ENCODE measurements at regions not wholly inside any gene's neighbourhood (a gene's known extent, or its start where the extent isn't known, plus 50 kb on each side); places are given as distances from the start of the nearest gene placed in this dataset.

GRCh38 chr9:110064803-110065202 lies 143.2 kb downstream of the C9orf152 start:
- ATAC-seq (ENCODE audit: poor library complexity) (peak; percentile 47), DNase-seq (peak; percentile 62)

GRCh38 chr9:110065532-110065931 lies 142.4 kb downstream of the C9orf152 start:
- DNase-seq, result no peak
- no peak for ATAC-seq (ENCODE audit: poor library complexity)
- intact Hi-C loops (cut with DNase I), result no loop called here

More at GRCh38 chr9:110064803-110065202, 143.2 kb downstream of the C9orf152 start:
- intact Hi-C loops (cut with DNase I), result loop anchor here (5.0 kb wide), 1 partner anchor 153 kb away; no protein-coding TSS in a partner anchor

GRCh38 chr9:110066929-110067716 lies 140.8 kb downstream of the C9orf152 start:
- intact Hi-C loops (cut with DNase I), result no loop called here
- ATAC-seq (ENCODE audit: poor library complexity), result peak; percentile 4
- no peak for DNase-seq

DNA sequence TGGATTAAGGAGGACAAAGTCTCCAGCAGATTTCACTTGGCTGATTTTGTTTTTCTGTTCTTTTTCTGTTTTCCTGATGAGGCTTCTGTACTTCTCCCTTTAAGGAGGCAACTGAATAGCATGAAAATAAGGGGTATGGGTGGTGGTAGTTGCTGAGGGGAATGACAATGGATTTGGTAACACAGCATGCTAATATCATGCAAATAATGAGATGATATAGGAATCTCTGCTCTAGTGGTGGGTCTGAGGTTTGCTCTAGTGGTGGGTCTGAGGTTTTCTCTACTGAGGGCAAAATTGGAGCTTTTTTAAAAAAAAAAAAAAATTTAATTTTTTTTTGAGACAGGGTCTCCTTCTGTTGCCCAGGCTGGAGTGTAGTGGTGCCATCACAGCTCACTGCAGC lies 139.7 kb downstream of the C9orf152 start:
- ATAC-seq (ENCODE audit: poor library complexity), result no peak

DNA sequence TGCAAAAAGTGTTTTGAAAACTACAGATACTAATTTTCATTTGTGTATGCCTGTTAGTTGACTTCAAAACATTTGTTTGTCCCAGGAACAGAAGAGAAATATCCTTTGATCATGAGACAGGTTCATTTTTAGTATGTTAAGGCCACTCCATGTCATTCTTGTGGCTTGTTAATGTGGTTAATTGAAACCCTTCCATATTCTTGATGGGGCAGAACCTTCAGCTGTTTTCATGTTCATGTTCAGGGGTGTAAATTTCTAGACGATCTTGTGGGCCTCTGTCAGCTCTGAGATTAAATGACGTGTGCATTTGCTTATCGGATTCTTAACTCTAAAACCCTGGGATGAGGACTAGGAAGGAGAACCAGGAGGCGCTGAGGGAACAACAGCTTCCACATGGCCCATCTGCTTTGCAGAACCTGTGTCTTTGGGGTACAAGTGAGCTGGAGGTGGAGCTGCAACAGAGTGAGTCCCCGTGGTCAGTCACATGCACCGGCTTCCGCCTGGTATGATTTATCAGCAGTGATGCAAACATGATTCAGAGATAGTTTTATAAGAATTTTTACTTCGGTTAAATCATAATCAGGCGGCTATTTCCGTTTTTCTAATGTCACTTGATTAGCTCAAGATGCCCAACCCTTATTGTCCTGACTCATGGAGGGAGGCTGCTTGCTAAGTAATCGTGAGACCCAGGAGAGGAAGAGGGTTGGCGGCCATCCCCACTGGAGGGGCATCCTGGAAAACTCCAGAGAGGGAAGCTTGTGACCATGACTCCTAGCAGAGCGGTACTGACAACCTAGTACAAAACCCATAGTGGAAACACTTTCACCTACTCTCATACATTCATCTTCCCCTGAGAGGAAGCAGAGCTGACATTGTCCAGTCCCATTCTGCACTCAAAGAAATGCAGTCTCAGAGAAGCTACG lies 138.4 kb downstream of the C9orf152 start:
- ATAC-seq (ENCODE audit: poor library complexity), result peak; percentile 41

More for the DNA sequence above, 139.7 kb downstream of the C9orf152 start:
- no peak for DNase-seq
- intact Hi-C loops (cut with DNase I), result no loop called here

GRCh38 chr9:110072597-110073355 lies 135.2 kb downstream of the C9orf152 start:
- DNase-seq, result no peak
- ATAC-seq (ENCODE audit: poor library complexity), result peak; percentile 68
- intact Hi-C loops (cut with DNase I), result no loop called here

More for the DNA sequence above, 138.4 kb downstream of the C9orf152 start:
- no peak for DNase-seq
- intact Hi-C loops (cut with DNase I), result no loop called here

- ATAC-seq (ENCODE audit: poor library complexity), result peak; percentile 40
- intact Hi-C loops (cut with DNase I), result no loop called here
- DNase-seq, result no peak
Measured at GRCh38 chr9:110073356-110073905, 134.5 kb downstream of the C9orf152 start.

GRCh38 chr9:110076894-110077725 lies 130.8 kb downstream of the C9orf152 start:
- ATAC-seq (ENCODE audit: poor library complexity) (no peak), DNase-seq (no peak)
- intact Hi-C loops (cut with DNase I), result no loop called here

GRCh38 chr9:110077925-110078324 lies 130.0 kb downstream of the C9orf152 start:
- no peak for DNase-seq
- ATAC-seq (ENCODE audit: poor library complexity), result no peak
- intact Hi-C loops (cut with DNase I), result no loop called here

DNA sequence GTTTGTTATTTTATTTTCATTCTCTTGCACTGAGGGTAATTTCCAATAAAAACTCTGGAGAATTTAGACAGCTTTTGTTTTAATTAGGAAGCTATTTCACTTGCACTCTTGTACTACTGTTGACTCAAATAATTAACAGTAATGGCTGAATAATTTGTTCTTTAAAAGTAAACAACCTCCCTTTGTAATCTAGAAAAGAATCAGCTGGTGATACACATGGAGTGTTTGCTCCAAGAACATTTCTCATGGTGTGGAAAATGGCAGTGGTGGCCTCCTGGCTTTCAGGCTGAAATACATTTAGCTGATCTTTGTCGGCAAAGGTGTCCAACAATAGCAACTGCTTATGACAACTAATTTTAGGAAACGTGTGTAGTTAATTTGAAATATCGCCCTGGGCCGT lies 129.4 kb downstream of the C9orf152 start:
- DNase-seq (no peak), ATAC-seq (ENCODE audit: poor library complexity) (no peak)
- intact Hi-C loops (cut with DNase I), result no loop called here

DNA sequence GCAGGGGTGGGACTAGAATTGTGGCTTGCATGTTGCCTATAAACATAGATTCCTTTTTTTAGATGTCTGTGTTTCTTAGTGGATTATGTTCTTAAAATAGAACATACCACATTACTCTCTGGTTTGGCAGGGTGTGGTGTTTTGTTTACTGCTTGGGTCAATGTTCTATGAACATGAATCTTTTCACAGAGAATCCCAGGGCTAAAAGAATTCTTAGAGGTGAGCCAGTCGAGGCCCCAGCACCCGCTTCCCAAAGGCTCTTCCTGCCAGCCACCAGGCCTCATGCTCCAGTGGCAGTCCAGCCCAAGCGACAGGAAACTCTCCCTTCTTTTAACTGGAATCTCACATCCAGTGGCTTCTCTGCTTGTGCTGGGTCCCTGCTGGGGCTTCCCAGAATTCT lies 126.6 kb downstream of the C9orf152 start:
- ATAC-seq (ENCODE audit: poor library complexity), result peak; percentile 78

GRCh38 chr9:110083866-110084265 lies 124.1 kb downstream of the C9orf152 start:
- intact Hi-C loops (cut with DNase I), result no loop called here
- ATAC-seq (ENCODE audit: poor library complexity) (no peak), DNase-seq (no peak)

More for the DNA sequence above, 126.6 kb downstream of the C9orf152 start:
- intact Hi-C loops (cut with DNase I), result no loop called here
- no peak for DNase-seq

DNA sequence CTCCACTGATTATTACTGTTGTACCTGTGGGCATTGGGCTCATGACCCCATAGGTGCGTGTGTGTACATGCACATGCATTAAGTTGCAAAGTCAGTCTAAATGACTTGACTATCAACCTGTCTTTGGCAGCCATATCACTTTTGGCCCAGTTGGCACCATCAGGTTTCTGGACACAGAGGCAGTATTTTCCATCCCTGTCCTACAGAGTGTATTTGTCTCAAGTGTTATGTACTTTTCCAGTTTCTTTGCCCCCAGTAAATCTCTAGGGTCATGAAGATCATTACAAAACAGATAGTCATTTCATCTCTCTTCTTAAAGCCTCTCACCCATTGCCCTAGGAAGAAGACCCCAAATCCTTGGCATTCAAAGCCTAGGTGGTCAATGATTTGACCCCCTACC lies 121.4 kb downstream of the C9orf152 start:
- DNase-seq (no peak), ATAC-seq (ENCODE audit: poor library complexity) (no peak)
- intact Hi-C loops (cut with DNase I), result no loop called here

DNA sequence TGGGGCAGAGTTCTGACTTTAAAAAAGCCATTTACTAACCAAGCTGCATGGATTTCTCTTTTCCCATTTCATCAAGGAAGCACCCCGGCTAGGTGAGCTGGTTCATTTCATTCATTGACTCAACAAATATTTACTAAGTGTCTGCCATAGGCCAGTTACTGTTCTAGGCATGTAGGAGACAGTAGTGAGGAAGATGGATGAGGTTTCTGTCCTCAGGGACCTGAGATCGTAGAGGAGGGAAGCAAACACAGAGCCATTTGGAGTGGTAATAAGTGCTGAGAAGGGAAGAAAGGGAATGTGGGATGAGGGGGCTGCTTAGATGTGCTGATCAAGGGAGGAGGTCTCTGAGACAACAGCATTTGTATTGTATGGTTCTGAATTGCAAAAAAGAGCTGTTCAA lies 120.4 kb downstream of the C9orf152 start:
- DNase-seq (no peak), ATAC-seq (ENCODE audit: poor library complexity) (no peak)
- intact Hi-C loops (cut with DNase I), result no loop called here

GRCh38 chr9:110088099-110088498 lies 119.9 kb downstream of the C9orf152 start:
- ATAC-seq (ENCODE audit: poor library complexity) (no peak), DNase-seq (no peak)
- intact Hi-C loops (cut with DNase I), result no loop called here

DNA sequence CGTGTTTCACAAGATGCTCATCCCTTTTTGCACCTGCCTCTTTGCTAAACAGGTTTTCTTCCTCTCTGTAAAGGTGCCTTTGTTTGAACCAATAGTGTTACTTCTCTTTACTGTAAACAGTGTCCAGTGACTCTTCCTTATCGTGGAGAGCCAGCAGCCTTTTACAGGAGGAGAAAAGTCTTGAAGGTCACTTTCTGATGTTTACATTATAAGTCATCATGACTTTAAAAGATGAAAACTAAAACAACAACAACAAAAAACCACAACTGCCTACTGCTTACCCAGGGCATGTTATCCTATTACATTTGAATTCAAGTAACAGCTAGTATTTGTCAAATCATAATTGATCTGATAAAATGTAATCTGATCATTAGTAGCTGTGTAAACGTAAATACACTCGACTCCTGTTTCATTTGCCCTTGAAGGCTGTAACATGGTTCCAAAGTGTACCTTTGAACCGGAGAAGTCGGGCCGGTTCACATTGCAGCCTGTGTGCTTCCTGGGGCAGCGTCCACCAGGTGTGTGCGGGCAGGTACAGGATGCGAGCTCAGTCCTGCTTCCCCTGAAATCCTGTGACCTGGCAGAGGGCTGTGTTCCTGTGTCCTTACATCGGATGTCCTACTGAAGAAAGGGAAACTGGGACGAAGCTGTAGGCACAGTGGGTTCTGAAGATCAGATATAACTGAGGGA lies 118.1 kb downstream of the C9orf152 start:
- intact Hi-C loops (cut with DNase I), result no loop called here
- DNase-seq (no peak), ATAC-seq (ENCODE audit: poor library complexity) (no peak)

DNA sequence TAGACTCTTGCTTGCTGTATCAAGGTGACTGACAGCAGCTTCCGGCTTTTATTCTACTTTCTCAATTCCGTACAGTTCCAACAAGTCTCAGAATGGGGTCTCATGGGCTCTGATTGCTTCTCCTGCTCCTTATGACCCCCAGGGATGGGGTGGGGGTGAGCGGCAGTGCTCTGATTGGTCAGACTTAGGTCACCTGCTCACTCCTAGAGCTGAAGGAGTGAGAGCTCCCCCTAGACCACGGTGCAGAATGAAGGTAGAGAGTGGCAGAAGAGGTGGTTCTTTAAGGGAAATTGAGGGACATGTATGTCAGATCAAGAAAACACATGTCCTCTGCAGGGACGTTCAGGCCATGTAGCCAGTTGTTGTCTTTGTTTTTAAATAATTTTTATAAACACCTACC lies 115.2 kb downstream of the C9orf152 start:
- intact Hi-C loops (cut with DNase I), result no loop called here
- DNase-seq (no peak), ATAC-seq (ENCODE audit: poor library complexity) (no peak)

All from Right ventricle myocardium superior (tissue), 1 donor.